Naive B cell (primary cell): ENCODE measurements at regions not wholly inside any gene's neighbourhood (a gene's known extent, or its start where the extent isn't known, plus 50 kb on each side); places are given as distances from the start of the nearest gene placed in this dataset.

Experiments used
- ATAC-seq, 2 donors: fragments of 150-1000 bp; cut with Tn5 transposase; 2 replicates each; pipeline ENCODE4 v1.10.0; 2021; ENCODE audit warnings: low read depth in 2 of 2, mild to moderate bottlenecking in 2 of 2, moderate library complexity in 2 of 2
- DNase-seq: peaks from one replicate; pipeline ENCODE4 v3.0.0; 2022
- H3K27ac Mint-ChIP-seq, 6 donors: one replicate each; pipeline ENCODE4 v1.8.0; 2020 to 2022; ENCODE audit warnings: mild to moderate bottlenecking in 6 of 6, mixed read lengths in 6 of 6, moderate library complexity in 5 of 6, inconsistent platforms in 2 of 6
- H3K27me3 Mint-ChIP-seq, 3 donors: one replicate each; pipeline ENCODE4 v1.8.0; 2021 to 2022; ENCODE audit warnings: mixed read lengths in 3 of 3, mild to moderate bottlenecking in 1 of 3
- H3K36me3 Mint-ChIP-seq, 2 donors: one replicate each; pipeline ENCODE4 v1.8.0; 2020 to 2022; ENCODE audit warnings: mixed read lengths in 2 of 2, inconsistent platforms in 1 of 2, mild to moderate bottlenecking in 1 of 2
- H3K4me1 Mint-ChIP-seq, 3 donors: one replicate each; pipeline ENCODE4 v1.8.0; 2020 to 2022; ENCODE audit warnings: mixed read lengths in 3 of 3, inconsistent platforms in 1 of 3, mild to moderate bottlenecking in 1 of 3, moderate library complexity in 1 of 3
- H3K4me3 Mint-ChIP-seq, 8 donors: one replicate each; pipeline ENCODE4 v1.8.0; 2020 to 2022; ENCODE audit warnings: mild to moderate bottlenecking in 8 of 8, mixed read lengths in 8 of 8, moderate library complexity in 8 of 8, inconsistent platforms in 2 of 8
- H3K9me3 Mint-ChIP-seq, 7 donors: one replicate each; pipeline ENCODE4 v1.8.0; 2020 to 2022; ENCODE audit warnings: mixed read lengths in 7 of 7, mild to moderate bottlenecking in 5 of 7, inconsistent platforms in 2 of 7, moderate library complexity in 1 of 7

GRCh38 chr17:77867308-77867781 lies 91.2 kb upstream of the TNRC6C start:
- peak overlapping the region in 6 of 8 donors; percentile 15 to 81 (median 22) for H3K4me3 Mint-ChIP-seq
- no peaks in the 10 kb centered on the region for H3K36me3 Mint-ChIP-seq
- peaks cover 39 to 67% (median 55%) of the 10 kb centered on the region in 3 donors for H3K4me1 Mint-ChIP-seq
- H3K27me3 Mint-ChIP-seq: peaks cover 13 to 19% (median 16%) of the 10 kb centered on the region in 3 donors
- peak; percentile 73 for DNase-seq
- no peaks in the 10 kb centered on the region for H3K9me3 Mint-ChIP-seq
- ATAC-seq: peak; percentile 27 to 49
- peak overlapping the region; percentile 57 to 98 (median 96) for H3K27ac Mint-ChIP-seq

- no peaks in the 10 kb centered on the region for H3K9me3 Mint-ChIP-seq
- H3K27ac Mint-ChIP-seq: peak overlapping the region in 5 of 6 donors; percentile 94 to 100 (median 98)
- peaks cover 9 to 20% (median 15%) of the 10 kb centered on the region in 3 donors for H3K27me3 Mint-ChIP-seq
- no peak for DNase-seq
- no peaks in the 10 kb centered on the region for H3K36me3 Mint-ChIP-seq
- H3K4me1 Mint-ChIP-seq: peaks cover 39 to 71% (median 58%) of the 10 kb centered on the region in 3 donors
- peak overlapping the region in 5 of 8 donors; percentile 18 to 72 (median 32) for H3K4me3 Mint-ChIP-seq
- ATAC-seq: no peak
These were observed 90.4 kb upstream of the TNRC6C start for GRCh38 chr17:77867976-77868713.

GRCh38 chr17:77869041-77869599 lies 89.4 kb upstream of the TNRC6C start:
- Mint-ChIP-seq H3K4me1 (peaks cover 34 to 69% (median 55%) of the 10 kb centered on the region in 3 donors), H3K27ac (peak overlapping the region; percentile 94 to 100 (median 98)), H3K9me3 (no peaks in the 10 kb centered on the region), H3K27me3 (peaks cover 3 to 11% (median 7%) of the 10 kb centered on the region in 3 donors), H3K36me3 (no peaks in the 10 kb centered on the region), H3K4me3 (peak overlapping the region; percentile 11 to 80 (median 65))
- DNase-seq: no peak
- no peak for ATAC-seq

DNA sequence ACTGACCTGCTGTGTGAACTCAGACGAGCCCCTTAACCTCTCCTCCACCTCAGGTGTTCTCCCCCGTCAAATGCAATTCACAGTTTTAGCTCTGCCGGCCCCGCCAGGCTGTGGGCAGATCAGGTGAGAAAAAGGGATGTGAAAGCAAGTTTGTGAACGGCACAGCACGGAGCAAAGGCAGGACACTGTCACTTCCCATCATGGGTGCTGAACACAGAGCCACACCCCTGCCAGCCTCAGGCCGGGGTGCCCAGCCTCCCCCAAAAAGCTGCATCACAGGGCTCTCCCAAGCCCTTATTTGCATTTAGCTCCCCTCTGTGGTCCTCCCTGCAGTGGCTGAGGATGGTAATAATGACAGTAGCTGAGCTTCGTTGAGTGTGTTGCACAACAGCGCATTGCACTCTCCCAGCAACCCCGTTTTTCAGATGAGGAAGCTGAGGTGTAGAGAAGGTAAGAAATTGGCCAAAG lies 88.8 kb upstream of the TNRC6C start:
- H3K4me3 Mint-ChIP-seq: peak overlapping the region; percentile 11 to 80 (median 65)
- ATAC-seq (peak; percentile 86 to 88), DNase-seq (peak; percentile 97)
- H3K9me3 Mint-ChIP-seq: no peaks in the 10 kb centered on the region
- no peaks in the 10 kb centered on the region for H3K36me3 Mint-ChIP-seq
- peaks cover 33 to 67% (median 57%) of the 10 kb centered on the region in 3 donors for H3K4me1 Mint-ChIP-seq
- peak overlapping the region; percentile 94 to 100 (median 98) for H3K27ac Mint-ChIP-seq
- H3K27me3 Mint-ChIP-seq: peaks cover 3 to 7% (median 6%) of the 10 kb centered on the region in 3 donors

GRCh38 chr17:77872199-77872598 lies 86.3 kb upstream of the TNRC6C start:
- ATAC-seq (no peak), DNase-seq (no peak)
- Mint-ChIP-seq H3K36me3 (peaks cover 6 to 9% of the 10 kb centered on the region in 2 donors), H3K9me3 (peaks cover 0 to 8% (median 6%) of the 10 kb centered on the region in 7 donors), H3K27me3 (peaks cover 6 to 10% (median 7%) of the 10 kb centered on the region in 3 donors), H3K4me1 (peaks cover 46 to 77% (median 70%) of the 10 kb centered on the region in 3 donors), H3K27ac (peak overlapping the region in 3 of 6 donors; percentile 20 to 62 (median 61)), H3K4me3 (peak overlapping the region in 1 of 8 donors; percentile 15)

DNA sequence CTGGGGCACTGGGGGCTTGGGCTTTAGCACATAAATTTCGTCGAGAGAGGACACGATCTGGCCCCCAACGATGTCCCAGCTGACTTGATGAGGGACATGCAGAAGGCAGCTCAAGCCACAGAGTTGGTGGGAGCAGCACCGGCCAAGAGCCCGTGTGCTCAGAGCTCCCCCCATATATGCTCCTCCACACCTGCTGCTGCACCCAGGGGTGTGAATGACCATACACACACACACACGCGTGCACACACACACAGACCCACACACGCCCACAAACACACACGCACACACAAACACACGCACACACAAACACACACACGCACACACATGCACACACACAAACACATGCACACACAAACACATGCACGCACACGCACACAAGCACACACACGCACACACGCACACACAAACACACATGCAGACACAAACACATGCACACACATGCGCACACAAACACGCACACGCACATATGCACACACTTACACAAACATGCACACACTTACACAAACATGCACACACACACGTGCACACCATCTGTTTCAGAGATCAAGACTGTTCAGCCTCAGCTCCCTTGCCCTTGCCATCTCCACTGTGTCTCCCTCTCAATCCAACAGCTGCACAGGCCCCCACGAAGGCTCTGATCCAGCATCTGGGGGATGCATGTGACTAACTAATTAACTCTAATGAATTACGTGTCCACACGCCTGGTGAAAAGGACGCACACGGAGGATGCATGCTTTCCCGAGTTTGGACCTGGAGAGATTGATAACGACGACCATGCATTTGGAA lies 85.6 kb upstream of the TNRC6C start:
- peaks cover 0 to 8% (median 6%) of the 10 kb centered on the region in 7 donors for H3K9me3 Mint-ChIP-seq
- H3K4me3 Mint-ChIP-seq: peak overlapping the region in 2 of 8 donors; percentile 15 to 22
- ATAC-seq (no peak), DNase-seq (no peak)
- peaks cover 6 to 9% of the 10 kb centered on the region in 2 donors for H3K36me3 Mint-ChIP-seq
- peak overlapping the region in 5 of 6 donors; percentile 3 to 97 (median 70) for H3K27ac Mint-ChIP-seq
- H3K4me1 Mint-ChIP-seq: peaks cover 48 to 77% (median 69%) of the 10 kb centered on the region in 3 donors
- H3K27me3 Mint-ChIP-seq: peaks cover 7 to 10% (median 10%) of the 10 kb centered on the region in 3 donors

- Mint-ChIP-seq H3K9me3 (peaks cover 0 to 8% (median 6%) of the 10 kb centered on the region in 7 donors), H3K27ac (peak overlapping the region in 4 of 6 donors; percentile 27 to 80 (median 34)), H3K27me3 (peaks cover 7 to 10% (median 10%) of the 10 kb centered on the region in 3 donors), H3K4me3 (peak overlapping the region in 1 of 8 donors; percentile 22), H3K4me1 (peaks cover 43 to 75% (median 68%) of the 10 kb centered on the region in 3 donors), H3K36me3 (peaks cover 6 to 9% of the 10 kb centered on the region in 2 donors)
- no peak for ATAC-seq
- no peak for DNase-seq
These were observed 84.8 kb upstream of the TNRC6C start for GRCh38 chr17:77873500-77874302.

DNA sequence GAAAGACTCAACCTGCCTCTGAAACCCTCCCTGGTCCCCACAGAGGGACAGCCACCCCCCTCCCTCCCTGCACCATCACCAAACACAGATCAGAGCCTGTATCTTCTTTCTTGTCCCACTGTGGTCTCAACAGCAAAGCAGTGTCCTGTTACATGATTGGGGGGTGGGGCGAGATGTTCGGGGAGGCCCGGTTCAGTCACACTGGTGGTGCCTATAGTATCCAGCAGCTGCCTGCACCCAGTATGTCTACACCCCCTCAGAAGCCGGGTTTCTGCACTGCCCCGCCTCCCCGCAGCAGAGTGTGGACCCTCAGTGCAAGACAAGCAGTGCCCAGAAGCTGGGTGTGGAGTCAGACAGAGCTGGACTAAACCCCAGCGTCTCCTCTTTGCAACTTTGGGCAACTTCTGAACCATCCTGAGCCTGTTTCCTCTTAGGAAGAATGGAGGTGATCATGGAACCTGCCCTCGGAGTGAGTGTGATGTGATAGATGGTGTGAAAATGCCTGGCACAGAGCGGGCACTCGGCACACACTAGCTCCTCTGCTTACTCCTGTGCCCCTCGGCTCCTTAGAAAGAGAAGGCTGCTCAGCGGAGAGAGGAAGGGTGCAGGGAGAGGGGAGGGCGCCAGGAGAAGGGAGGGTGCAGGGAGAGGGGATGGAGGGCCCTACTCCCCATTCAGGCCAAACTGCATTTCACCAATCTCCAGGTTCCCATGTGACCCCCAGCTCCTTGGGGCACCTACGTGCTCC lies 84.0 kb upstream of the TNRC6C start:
- peak overlapping the region in 2 of 8 donors; percentile 14 to 56 for H3K4me3 Mint-ChIP-seq
- H3K27me3 Mint-ChIP-seq: peaks cover 7 to 10% (median 10%) of the 10 kb centered on the region in 3 donors
- peaks cover 0 to 8% (median 6%) of the 10 kb centered on the region in 7 donors for H3K9me3 Mint-ChIP-seq
- ATAC-seq (no peak), DNase-seq (no peak)
- H3K4me1 Mint-ChIP-seq: peaks cover 39 to 75% (median 65%) of the 10 kb centered on the region in 3 donors
- peak overlapping the region in 2 of 6 donors; percentile 80 for H3K27ac Mint-ChIP-seq
- H3K36me3 Mint-ChIP-seq: peaks cover 6 to 9% of the 10 kb centered on the region in 2 donors

GRCh38 chr17:77875051-77875780 lies 83.3 kb upstream of the TNRC6C start:
- Mint-ChIP-seq H3K4me1 (peaks cover 37 to 69% (median 65%) of the 10 kb centered on the region in 3 donors), H3K27me3 (peaks cover 7 to 10% (median 10%) of the 10 kb centered on the region in 3 donors), H3K36me3 (peaks cover 6 to 9% of the 10 kb centered on the region in 2 donors), H3K9me3 (peaks cover 0 to 8% (median 6%) of the 10 kb centered on the region in 7 donors), H3K4me3 (peak overlapping the region in 6 of 8 donors; percentile 34 to 81 (median 66)), H3K27ac (peak overlapping the region; percentile 76 to 96 (median 88))
- ATAC-seq (no peak), DNase-seq (no peak)

DNA sequence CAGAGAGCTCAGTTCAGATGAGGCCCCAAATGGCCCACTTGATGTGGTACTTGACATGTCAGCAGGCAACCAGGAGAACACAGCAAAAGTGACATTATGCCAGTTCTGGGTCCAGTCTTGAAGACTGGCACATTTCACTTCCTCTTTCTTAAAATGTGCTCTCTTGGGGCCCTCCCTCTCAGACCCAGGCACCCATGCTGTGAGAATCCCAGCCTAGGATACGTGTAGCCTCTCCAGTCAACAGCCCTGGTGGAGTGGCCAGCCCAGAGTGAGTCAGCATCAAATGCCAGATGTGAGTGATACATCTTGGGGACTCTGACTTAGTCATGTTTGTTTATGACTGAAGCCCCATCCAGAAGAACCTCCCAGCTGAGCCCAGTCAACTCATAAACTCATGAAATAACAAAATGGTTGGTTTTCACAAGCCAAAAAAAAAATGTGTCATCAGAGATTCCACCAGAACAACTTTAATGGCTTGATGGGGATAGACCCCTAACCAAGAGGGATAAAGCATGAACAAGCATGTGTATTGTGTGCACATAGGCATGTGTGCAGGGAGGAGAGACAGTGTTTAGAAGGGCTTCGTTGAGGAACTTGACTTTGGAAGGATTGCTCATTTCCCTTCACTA lies 82.5 kb upstream of the TNRC6C start:
- DNase-seq: peak; percentile 74
- H3K36me3 Mint-ChIP-seq: peaks cover 6 to 9% of the 10 kb centered on the region in 2 donors
- H3K4me1 Mint-ChIP-seq: peaks cover 37 to 75% (median 72%) of the 10 kb centered on the region in 3 donors
- peak; percentile 98 to 99 for ATAC-seq
- peaks cover 0 to 8% (median 6%) of the 10 kb centered on the region in 7 donors for H3K9me3 Mint-ChIP-seq
- peak overlapping the region in 7 of 8 donors; percentile 27 to 81 (median 66) for H3K4me3 Mint-ChIP-seq
- peak overlapping the region; percentile 76 to 96 (median 88) for H3K27ac Mint-ChIP-seq
- H3K27me3 Mint-ChIP-seq: peaks cover 7 to 10% (median 10%) of the 10 kb centered on the region in 3 donors
